Adrenal gland (tissue), 5 donors: ENCODE measurements at regions not wholly inside any gene's neighbourhood (a gene's known extent, or its start where the extent isn't known, plus 50 kb on each side); places are given as distances from the start of the nearest gene placed in this dataset.

Experiments
- CTCF ChIP-seq, 6 experiments: fragments of 450-650 bp in 4 of 6; fragments of 200-600 bp in 2 of 6; sonication (generic) in 1 of 6; IDR thresholded peaks; 1 replicate in 5 of 6; 2 replicates in 1 of 6; pipeline versions ENCODE4 v1.5.1 to v1.8.0; 2016 to 2021; ENCODE audit warnings: antibody characterized with exemption in 6 of 6, mild to moderate bottlenecking in 2 of 6, moderate library complexity in 1 of 6
- POLR2A ChIP-seq, 2 donors: fragments of 450-650 bp; IDR thresholded peaks; one replicate each; pipeline ENCODE4 v1.6.1; 2017; ENCODE audit warnings: antibody characterized with exemption in 2 of 2, mild to moderate bottlenecking in 2 of 2, moderate library complexity in 1 of 2
- donor health status: DM: no; HTN: no; CAD: no.

- TF ChIP-seq CTCF (IDR thresholded peaks at IDR 0.05) (no peak), POLR2A (IDR thresholded peaks at IDR 0.05) (no peak)
These were observed 209.4 kb upstream of the IGF1R start for GRCh38 chr15:98438907-98439306.
